ENCODE measurements at regions not wholly inside any gene's neighbourhood (a gene's known extent, or its start where the extent isn't known, plus 50 kb on each side); places are given as distances from the start of the nearest gene placed in this dataset.

- Histone ChIP-seq H3K36me3 (ENCODE audit: control insufficient read depth in 3 of 3, insufficient read depth in 2 of 3, low read depth in 1 of 3, low read length in 3 of 3) (no peaks in the 10 kb centered on the region), H3K27me3 (ENCODE audit: control insufficient read depth in 3 of 3, insufficient read depth in 3 of 3, low read length in 3 of 3) (no peaks in the 10 kb centered on the region), H3K27ac (ENCODE audit: low read depth in 1 of 3, low read length in 2 of 3) (no peak overlapping the region), H3K4me1 (ENCODE audit: control insufficient read depth in 3 of 3, insufficient read depth in 2 of 3, low read depth in 1 of 3, low read length in 2 of 3) (no peaks in the 10 kb centered on the region), H3K9me3 (ENCODE audit: control insufficient read depth in 2 of 2, insufficient read depth in 1 of 2, low read depth in 1 of 2, low read length in 1 of 2) (no peaks in the 10 kb centered on the region), H3K4me3 (ENCODE audit: low read depth in 1 of 3, low read length in 3 of 3) (no peak overlapping the region)
- DNase-seq: no peak
- FAIRE-seq: no peak
- 76 to 85% (median 78%) methylated on average over 6 of the region's 6 CpGs for WGBS, 3 donors
Observed at GRCh38 chr14:61898568-61898967, 136.3 kb downstream of the SNAPC1 start.

- Histone ChIP-seq H3K27me3 (ENCODE audit: control insufficient read depth in 3 of 3, insufficient read depth in 3 of 3, low read length in 3 of 3) (no peaks in the 10 kb centered on the region), H3K27ac (ENCODE audit: low read depth in 1 of 3, low read length in 2 of 3) (no peak overlapping the region), H3K36me3 (ENCODE audit: control insufficient read depth in 3 of 3, insufficient read depth in 2 of 3, low read depth in 1 of 3, low read length in 3 of 3) (no peaks in the 10 kb centered on the region), H3K4me3 (ENCODE audit: low read depth in 1 of 3, low read length in 3 of 3) (no peak overlapping the region), H3K4me1 (ENCODE audit: control insufficient read depth in 3 of 3, insufficient read depth in 2 of 3, low read depth in 1 of 3, low read length in 2 of 3) (no peaks in the 10 kb centered on the region), H3K9me3 (ENCODE audit: control insufficient read depth in 2 of 2, insufficient read depth in 1 of 2, low read depth in 1 of 2, low read length in 1 of 2) (no peaks in the 10 kb centered on the region)
- 84 to 93% (median 85%) methylated on average over 4 of the region's 4 CpGs for WGBS, 3 donors
- FAIRE-seq (no peak), DNase-seq (no peak)
Observed at GRCh38 chr14:61899497-61899896, 137.3 kb downstream of the SNAPC1 start.

- no peak overlapping the region for H3K27ac ChIP-seq (ENCODE audit: low read depth in 1 of 3, low read length in 2 of 3)
- H3K4me1 ChIP-seq (ENCODE audit: control insufficient read depth in 3 of 3, insufficient read depth in 2 of 3, low read depth in 1 of 3, low read length in 2 of 3): no peaks in the 10 kb centered on the region
- no peak for FAIRE-seq
Observed at GRCh38 chr14:61904946-61905345, 142.7 kb downstream of the SNAPC1 start.

GRCh38 chr14:61911574-61911973 is 149.4 kb downstream of the SNAPC1 start:
- WGBS, 3 donors: 31 to 32% (median 31%) methylated on average over 4 of the region's 4 CpGs
- Histone ChIP-seq H3K27me3 (ENCODE audit: control insufficient read depth in 3 of 3, insufficient read depth in 3 of 3, low read length in 3 of 3) (no peaks in the 10 kb centered on the region), H3K36me3 (ENCODE audit: control insufficient read depth in 3 of 3, insufficient read depth in 2 of 3, low read depth in 1 of 3, low read length in 3 of 3) (no peaks in the 10 kb centered on the region), H3K4me1 (ENCODE audit: control insufficient read depth in 3 of 3, insufficient read depth in 2 of 3, low read depth in 1 of 3, low read length in 2 of 3) (no peaks in the 10 kb centered on the region), H3K9me3 (ENCODE audit: control insufficient read depth in 2 of 2, insufficient read depth in 1 of 2, low read depth in 1 of 2, low read length in 1 of 2) (no peaks in the 10 kb centered on the region), H3K27ac (ENCODE audit: low read depth in 1 of 3, low read length in 2 of 3) (no peak overlapping the region), H3K4me3 (ENCODE audit: low read depth in 1 of 3, low read length in 3 of 3) (no peak overlapping the region)
- DNase-seq: peak in 1 of 2 donors; percentile 5
- no peak for FAIRE-seq

More at GRCh38 chr14:61904946-61905345, 142.7 kb downstream of the SNAPC1 start:
- Histone ChIP-seq H3K4me3 (ENCODE audit: low read depth in 1 of 3, low read length in 3 of 3) (no peak overlapping the region), H3K36me3 (ENCODE audit: control insufficient read depth in 3 of 3, insufficient read depth in 2 of 3, low read depth in 1 of 3, low read length in 3 of 3) (no peaks in the 10 kb centered on the region), H3K27me3 (ENCODE audit: control insufficient read depth in 3 of 3, insufficient read depth in 3 of 3, low read length in 3 of 3) (no peaks in the 10 kb centered on the region), H3K9me3 (ENCODE audit: control insufficient read depth in 2 of 2, insufficient read depth in 1 of 2, low read depth in 1 of 2, low read length in 1 of 2) (no peaks in the 10 kb centered on the region)
- WGBS, 3 donors: 65 to 100% (median 90%) methylated on average over 2 of the region's 2 CpGs
- no peak for DNase-seq

- Histone ChIP-seq H3K27me3 (ENCODE audit: control insufficient read depth in 3 of 3, insufficient read depth in 3 of 3, low read length in 3 of 3) (no peaks in the 10 kb centered on the region), H3K27ac (ENCODE audit: low read depth in 1 of 3, low read length in 2 of 3) (no peak overlapping the region), H3K9me3 (ENCODE audit: control insufficient read depth in 2 of 2, insufficient read depth in 1 of 2, low read depth in 1 of 2, low read length in 1 of 2) (no peaks in the 10 kb centered on the region), H3K4me1 (ENCODE audit: control insufficient read depth in 3 of 3, insufficient read depth in 2 of 3, low read depth in 1 of 3, low read length in 2 of 3) (no peaks in the 10 kb centered on the region), H3K4me3 (ENCODE audit: low read depth in 1 of 3, low read length in 3 of 3) (no peak overlapping the region), H3K36me3 (ENCODE audit: control insufficient read depth in 3 of 3, insufficient read depth in 2 of 3, low read depth in 1 of 3, low read length in 3 of 3) (no peaks in the 10 kb centered on the region)
- WGBS, 3 donors: 48 to 52% (median 52%) methylated on average over 2 of the region's 2 CpGs
- DNase-seq (no peak), FAIRE-seq (no peak)
Observed at GRCh38 chr14:61918998-61919397, 156.8 kb downstream of the SNAPC1 start.

- H3K9me3 ChIP-seq (ENCODE audit: control insufficient read depth in 2 of 2, insufficient read depth in 1 of 2, low read depth in 1 of 2, low read length in 1 of 2): no peaks in the 10 kb centered on the region
- H3K4me3 ChIP-seq (ENCODE audit: low read depth in 1 of 3, low read length in 3 of 3): no peak overlapping the region
- H3K27ac ChIP-seq (ENCODE audit: low read depth in 1 of 3, low read length in 2 of 3): no peak overlapping the region
- no peaks in the 10 kb centered on the region for H3K4me1 ChIP-seq (ENCODE audit: control insufficient read depth in 3 of 3, insufficient read depth in 2 of 3, low read depth in 1 of 3, low read length in 2 of 3)
- 29 to 78% (median 56%) methylated on average over 4 of the region's 4 CpGs for WGBS, 3 donors
- DNase-seq (no peak), FAIRE-seq (no peak)
- peaks cover 0 to 2% (median 0%) of the 10 kb centered on the region in 3 donors for H3K27me3 ChIP-seq (ENCODE audit: control insufficient read depth in 3 of 3, insufficient read depth in 3 of 3, low read length in 3 of 3)
- H3K36me3 ChIP-seq (ENCODE audit: control insufficient read depth in 3 of 3, insufficient read depth in 2 of 3, low read depth in 1 of 3, low read length in 3 of 3): no peaks in the 10 kb centered on the region
Observed at GRCh38 chr14:61923348-61923747, 161.1 kb downstream of the SNAPC1 start.

GRCh38 chr14:61925043-61925442 is 162.8 kb downstream of the SNAPC1 start:
- WGBS, 3 donors: 47 to 56% (median 53%) methylated on average over 5 of the region's 5 CpGs
- DNase-seq (no peak), FAIRE-seq (no peak)
- peaks cover 0 to 2% (median 0%) of the 10 kb centered on the region in 3 donors for H3K27me3 ChIP-seq (ENCODE audit: control insufficient read depth in 3 of 3, insufficient read depth in 3 of 3, low read length in 3 of 3)
- H3K9me3 ChIP-seq (ENCODE audit: control insufficient read depth in 2 of 2, insufficient read depth in 1 of 2, low read depth in 1 of 2, low read length in 1 of 2): no peaks in the 10 kb centered on the region
- no peak overlapping the region for H3K27ac ChIP-seq (ENCODE audit: low read depth in 1 of 3, low read length in 2 of 3)
- H3K4me1 ChIP-seq (ENCODE audit: control insufficient read depth in 3 of 3, insufficient read depth in 2 of 3, low read depth in 1 of 3, low read length in 2 of 3): no peaks in the 10 kb centered on the region
- no peaks in the 10 kb centered on the region for H3K36me3 ChIP-seq (ENCODE audit: control insufficient read depth in 3 of 3, insufficient read depth in 2 of 3, low read depth in 1 of 3, low read length in 3 of 3)
- H3K4me3 ChIP-seq (ENCODE audit: low read depth in 1 of 3, low read length in 3 of 3): no peak overlapping the region

- H3K27ac ChIP-seq (ENCODE audit: low read depth in 1 of 3, low read length in 2 of 3): no peak overlapping the region
Observed at GRCh38 chr14:61925732-61926435, 163.7 kb downstream of the SNAPC1 start.

GRCh38 chr14:61927060-61927459 is 164.8 kb downstream of the SNAPC1 start:
- FAIRE-seq: no peak

More at GRCh38 chr14:61925732-61926435, 163.7 kb downstream of the SNAPC1 start:
- no peak for FAIRE-seq
- Histone ChIP-seq H3K36me3 (ENCODE audit: control insufficient read depth in 3 of 3, insufficient read depth in 2 of 3, low read depth in 1 of 3, low read length in 3 of 3) (no peaks in the 10 kb centered on the region), H3K9me3 (ENCODE audit: control insufficient read depth in 2 of 2, insufficient read depth in 1 of 2, low read depth in 1 of 2, low read length in 1 of 2) (no peaks in the 10 kb centered on the region), H3K27me3 (ENCODE audit: control insufficient read depth in 3 of 3, insufficient read depth in 3 of 3, low read length in 3 of 3) (peaks cover 0 to 2% (median 2%) of the 10 kb centered on the region in 3 donors), H3K4me3 (ENCODE audit: low read depth in 1 of 3, low read length in 3 of 3) (no peak overlapping the region), H3K4me1 (ENCODE audit: control insufficient read depth in 3 of 3, insufficient read depth in 2 of 3, low read depth in 1 of 3, low read length in 2 of 3) (no peaks in the 10 kb centered on the region)
- DNase-seq: peak in 1 of 2 donors; percentile 45
- WGBS, 3 donors: 84 to 97% (median 87%) methylated on average over 1 of the region's 1 CpG

More at GRCh38 chr14:61927060-61927459, 164.8 kb downstream of the SNAPC1 start:
- Histone ChIP-seq H3K27ac (ENCODE audit: low read depth in 1 of 3, low read length in 2 of 3) (no peak overlapping the region), H3K4me3 (ENCODE audit: low read depth in 1 of 3, low read length in 3 of 3) (no peak overlapping the region), H3K36me3 (ENCODE audit: control insufficient read depth in 3 of 3, insufficient read depth in 2 of 3, low read depth in 1 of 3, low read length in 3 of 3) (no peaks in the 10 kb centered on the region), H3K9me3 (ENCODE audit: control insufficient read depth in 2 of 2, insufficient read depth in 1 of 2, low read depth in 1 of 2, low read length in 1 of 2) (no peaks in the 10 kb centered on the region), H3K27me3 (ENCODE audit: control insufficient read depth in 3 of 3, insufficient read depth in 3 of 3, low read length in 3 of 3) (peaks cover 0 to 2% (median 2%) of the 10 kb centered on the region in 3 donors), H3K4me1 (ENCODE audit: control insufficient read depth in 3 of 3, insufficient read depth in 2 of 3, low read depth in 1 of 3, low read length in 2 of 3) (no peaks in the 10 kb centered on the region)
- no peak for DNase-seq
- WGBS, 3 donors: 55 to 69% (median 59%) methylated on average over 1 of the region's 1 CpG

All from small intestine (tissue), 7 donors.